ENCODE measurements at regions not wholly inside any gene's neighbourhood (a gene's known extent, or its start where the extent isn't known, plus 50 kb on each side); places are given as distances from the start of the nearest gene placed in this dataset.

GRCh38 chr13:88908961-88909441, 1237.8 kb downstream of the SLITRK5 start:
- TF ChIP-seq CTCF (IDR thresholded peaks at IDR 0.05) (no peak), POLR2AphosphoS5 (IDR thresholded peaks at IDR 0.05) (no peak)

Measured in gastroesophageal sphincter (tissue), 3 donors.